LoVo (cell line): ENCODE measurements at regions not wholly inside any gene's neighbourhood (a gene's known extent, or its start where the extent isn't known, plus 50 kb on each side); places are given as distances from the start of the nearest gene placed in this dataset.

Experiments used
- DNase-seq: peaks from one replicate; pipeline ENCODE4 v3.0.0-alpha.2; 2016; ENCODE audit warnings: low spot score

DNA sequence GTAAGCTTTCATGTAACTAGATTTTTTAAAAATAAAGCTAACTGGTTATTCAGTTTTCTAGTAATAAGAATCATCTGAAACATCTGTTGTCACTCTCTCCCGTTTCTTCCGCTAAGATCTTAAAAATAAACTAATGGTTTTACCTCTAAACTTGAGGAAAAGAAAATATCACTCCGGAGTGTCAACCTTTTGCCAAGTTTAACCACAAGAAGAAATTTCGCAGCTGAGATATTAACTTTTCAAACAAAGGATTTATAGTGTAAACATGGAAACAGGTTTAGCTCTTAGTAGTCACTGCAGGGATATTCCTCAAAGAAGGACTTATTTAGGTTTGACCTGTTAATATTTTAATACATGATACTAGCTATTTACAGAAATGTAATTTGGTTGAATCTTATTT is 954.9 kb downstream of the ADGRL2 start:
- no peak for DNase-seq

DNA sequence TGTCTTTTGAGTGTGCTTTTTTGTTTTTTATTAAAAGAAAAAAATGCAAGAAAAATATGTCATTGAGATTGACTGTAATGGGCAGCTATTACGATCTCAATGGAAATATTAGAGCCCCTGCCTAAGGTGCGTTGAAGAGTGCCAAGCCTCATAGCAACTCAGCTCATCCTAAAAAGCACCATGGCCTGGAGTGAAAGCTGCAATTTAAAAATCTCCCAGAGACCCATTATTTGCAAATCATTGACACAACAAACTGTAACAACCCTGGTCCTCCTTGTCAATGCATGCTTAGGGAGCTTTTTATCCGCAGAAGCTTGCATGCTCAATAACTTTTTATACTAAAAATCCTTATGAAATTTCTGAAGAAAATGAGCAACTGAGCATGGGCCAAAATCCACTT is 954.5 kb downstream of the ADGRL2 start:
- no peak for DNase-seq

DNA sequence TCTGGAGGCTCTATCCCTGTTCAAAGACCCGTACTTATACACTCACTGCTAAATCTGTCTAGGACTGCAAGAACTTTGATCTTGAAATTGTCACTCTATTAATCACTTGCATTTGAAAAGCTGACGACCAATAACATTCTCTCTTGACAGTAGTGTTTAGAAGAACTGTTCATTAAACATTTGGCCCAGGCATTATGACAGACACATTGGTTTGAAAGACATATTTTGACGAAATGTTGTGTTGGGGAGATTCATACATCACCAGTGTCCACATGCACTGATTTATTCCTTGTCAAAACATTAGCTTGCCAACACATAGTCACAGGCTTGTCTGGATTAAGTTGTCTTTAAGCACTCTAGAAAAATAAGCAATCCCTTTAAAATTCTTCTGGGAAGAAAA is 951.3 kb downstream of the ADGRL2 start:
- no peak for DNase-seq

DNA sequence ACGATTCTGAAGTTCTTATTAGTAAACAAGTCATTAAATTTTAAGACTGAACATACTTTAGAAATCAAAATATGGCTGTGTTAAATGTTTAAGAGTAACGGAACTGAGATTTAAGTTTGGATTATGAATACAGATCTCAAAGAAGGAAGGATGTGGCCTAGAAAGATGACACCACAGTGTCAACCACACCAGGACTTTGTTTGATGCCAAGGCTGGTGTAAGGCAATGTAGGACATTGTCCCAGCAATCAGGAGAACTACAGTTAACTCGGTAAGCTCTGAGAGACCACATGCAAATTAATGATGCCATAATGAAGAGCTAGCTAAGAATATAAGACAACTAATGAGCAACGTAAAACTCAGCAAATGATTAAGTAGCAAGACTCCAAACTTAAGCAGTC is 932.9 kb downstream of the ADGRL2 start:
- DNase-seq: no peak

DNA sequence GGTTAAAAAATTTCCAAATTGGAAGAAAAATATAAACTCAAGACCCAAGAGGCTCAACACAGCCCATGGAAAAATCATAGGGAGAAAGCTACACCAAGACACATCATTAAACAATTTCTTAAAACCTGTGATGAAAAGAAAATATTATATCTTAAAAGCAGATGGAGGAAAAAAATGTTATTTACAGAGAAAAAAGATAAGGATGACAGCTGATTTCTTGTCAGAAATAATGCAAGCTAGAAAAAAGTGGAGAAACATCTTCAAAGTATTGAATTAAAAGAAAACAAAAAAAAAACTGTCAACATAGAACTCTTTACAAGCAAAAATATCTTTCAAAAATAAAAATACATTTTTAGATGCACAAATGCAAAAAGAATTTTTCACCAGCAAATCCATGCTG is 930.5 kb downstream of the ADGRL2 start:
- no peak for DNase-seq

DNA sequence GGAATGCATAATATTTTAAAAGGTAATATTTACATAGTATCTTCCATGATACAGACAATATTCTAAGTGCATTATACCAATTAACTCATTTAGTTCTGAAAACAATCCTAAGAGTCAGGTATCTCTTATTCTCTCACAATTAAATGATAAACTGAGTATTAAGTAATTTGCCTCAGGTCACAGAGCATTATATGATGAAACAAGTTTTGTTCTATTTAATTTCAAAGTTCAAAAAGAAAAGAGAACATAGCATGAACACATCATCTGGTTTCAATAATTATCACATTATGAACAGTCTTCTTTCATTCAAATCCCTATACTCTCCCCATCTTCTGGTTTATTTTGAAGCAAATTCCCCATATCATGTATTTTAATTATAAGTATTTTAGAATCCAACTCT is 927.5 kb downstream of the ADGRL2 start:
- no peak for DNase-seq

DNA sequence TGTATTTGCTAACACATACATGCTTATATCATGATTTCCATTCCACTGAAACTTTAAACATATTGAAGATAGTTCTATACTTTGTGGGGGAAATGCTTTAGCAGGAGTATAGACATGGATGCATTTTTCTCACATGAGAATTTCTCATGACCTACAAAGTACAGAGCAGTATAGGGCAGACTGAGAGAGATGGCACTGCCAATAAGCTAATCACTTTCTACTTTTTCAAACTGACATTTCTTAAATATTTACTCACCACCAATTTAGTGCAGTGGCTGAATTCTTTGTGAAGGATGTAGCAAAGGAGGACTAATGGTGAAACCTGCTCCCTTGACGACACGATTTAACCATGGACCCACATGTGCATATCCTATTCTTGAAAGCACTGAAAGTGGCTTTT is 923.5 kb downstream of the ADGRL2 start:
- no peak for DNase-seq

DNA sequence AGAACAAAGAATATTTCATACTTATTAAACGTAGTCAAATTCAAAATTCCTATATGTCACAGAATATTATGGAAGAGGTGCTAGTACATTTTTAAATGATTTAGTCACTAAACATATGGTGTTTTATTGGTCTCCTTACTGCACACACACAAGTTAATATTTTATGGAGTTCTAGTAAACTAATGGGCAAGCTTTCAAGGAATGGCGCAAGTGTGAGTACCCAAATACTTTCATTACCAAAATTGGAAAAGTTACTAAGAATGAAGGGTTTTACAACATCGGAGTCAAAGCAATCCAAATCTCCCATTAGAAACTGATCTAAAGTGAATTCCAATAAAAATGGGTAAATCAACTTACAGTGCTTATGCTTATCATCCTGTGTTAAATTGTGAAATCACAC is 921.9 kb downstream of the ADGRL2 start:
- no peak for DNase-seq

DNA sequence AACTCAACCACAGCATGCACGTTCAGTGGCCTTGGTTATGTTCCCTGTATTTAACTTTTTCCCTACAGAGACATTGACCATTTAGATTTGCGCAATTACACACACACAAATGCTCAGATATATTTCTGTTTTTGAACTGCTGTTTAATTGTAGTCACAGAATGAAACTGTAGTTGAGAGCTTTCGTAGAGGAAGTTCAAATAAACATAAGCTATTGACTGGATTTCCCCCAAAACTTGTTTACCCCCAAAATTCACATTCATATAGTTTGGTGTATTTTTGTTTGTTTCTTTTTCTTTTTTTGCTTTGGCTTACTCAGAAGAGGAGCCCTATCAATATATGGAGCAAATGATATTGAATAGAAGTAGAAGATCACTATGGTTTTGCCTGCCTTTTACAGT is 921.0 kb downstream of the ADGRL2 start:
- no peak for DNase-seq

DNA sequence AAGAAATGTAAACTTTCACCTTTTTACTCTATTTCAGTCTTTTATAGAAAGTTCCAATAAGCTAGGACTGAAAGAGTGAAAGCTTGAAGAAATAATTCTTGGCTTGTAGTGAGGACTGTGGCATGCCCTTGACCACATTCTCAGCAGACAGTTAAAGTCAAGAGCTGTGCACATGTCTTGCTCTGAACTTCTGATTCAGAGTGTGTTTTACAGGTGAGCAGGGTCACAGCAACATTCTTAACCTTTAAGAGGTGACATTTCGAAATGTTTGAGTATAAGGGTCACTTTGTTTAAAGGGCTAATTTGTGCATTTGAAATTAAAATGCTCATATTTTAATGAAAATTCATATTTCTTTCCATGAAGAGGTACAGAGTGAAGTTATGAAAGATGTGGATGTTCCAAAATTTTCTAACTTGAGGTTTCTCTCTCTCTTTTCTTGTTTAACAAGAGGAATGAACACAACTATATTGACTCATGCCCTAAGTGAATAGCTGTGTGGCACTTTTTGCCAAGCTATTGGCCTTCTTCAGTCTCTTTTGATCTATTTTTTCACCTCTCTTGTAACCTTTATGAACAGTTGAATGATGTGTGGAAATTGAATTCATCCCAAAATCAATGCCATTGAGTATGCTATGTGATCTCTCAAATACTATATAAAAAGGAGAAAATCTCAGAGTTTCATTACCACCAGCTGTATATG is 918.1 kb downstream of the ADGRL2 start:
- DNase-seq: no peak

DNA sequence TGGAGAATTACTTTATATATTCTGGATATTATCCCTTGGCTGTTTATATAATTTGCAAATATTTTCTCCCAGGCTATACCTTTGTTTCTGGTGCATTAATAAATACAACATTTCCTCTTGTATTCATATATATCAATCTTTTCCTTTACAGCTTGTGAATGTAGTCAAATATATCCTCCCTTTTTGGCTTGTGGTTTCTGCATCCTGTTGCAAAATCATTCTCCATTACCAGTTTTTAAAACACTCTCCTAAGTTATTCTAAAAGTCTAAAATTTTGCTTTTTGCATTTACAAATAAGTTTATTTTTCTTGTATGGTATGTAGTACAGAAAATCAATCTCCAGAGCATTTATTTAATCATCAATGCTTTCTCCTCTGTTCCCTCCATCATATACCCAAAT is 909.4 kb downstream of the ADGRL2 start:
- DNase-seq: no peak

DNA sequence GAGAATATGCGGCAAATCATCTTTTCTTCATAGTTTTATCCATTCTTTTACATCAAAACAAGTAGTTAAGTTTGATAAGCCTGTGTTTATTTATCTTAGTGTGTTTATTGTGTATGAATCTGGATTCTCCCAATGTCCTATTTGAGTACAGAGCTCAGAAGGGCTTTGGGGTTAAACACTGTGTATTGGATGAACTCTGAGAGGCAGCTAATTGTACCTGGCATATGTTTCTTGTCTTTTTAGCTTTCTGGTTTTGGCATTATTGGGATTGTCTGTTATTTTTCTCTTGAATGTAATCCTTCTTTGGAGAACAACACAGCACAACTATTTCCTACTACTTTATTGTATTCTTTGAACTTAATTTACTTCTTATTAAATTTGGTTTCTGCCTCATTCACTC is 906.9 kb downstream of the ADGRL2 start:
- no peak for DNase-seq

DNA sequence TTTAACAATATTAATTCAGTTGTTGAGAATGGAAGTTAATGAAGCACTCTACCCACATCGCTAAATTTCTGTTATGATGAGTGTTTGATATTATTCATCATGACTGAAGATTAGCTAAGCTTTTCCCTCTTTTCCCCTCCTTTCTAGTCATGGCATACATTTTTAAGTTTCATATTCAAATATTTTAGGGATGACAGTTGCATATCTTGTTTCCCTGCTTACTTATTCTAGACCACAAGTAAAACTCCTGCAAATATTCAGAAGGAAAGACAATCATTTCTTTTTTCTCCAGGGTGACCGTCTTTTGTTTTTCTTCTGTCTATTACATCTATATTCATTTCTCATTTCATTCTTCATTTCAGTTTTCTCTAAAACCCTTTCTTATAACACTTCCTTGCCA is 906.0 kb downstream of the ADGRL2 start:
- DNase-seq: no peak

DNA sequence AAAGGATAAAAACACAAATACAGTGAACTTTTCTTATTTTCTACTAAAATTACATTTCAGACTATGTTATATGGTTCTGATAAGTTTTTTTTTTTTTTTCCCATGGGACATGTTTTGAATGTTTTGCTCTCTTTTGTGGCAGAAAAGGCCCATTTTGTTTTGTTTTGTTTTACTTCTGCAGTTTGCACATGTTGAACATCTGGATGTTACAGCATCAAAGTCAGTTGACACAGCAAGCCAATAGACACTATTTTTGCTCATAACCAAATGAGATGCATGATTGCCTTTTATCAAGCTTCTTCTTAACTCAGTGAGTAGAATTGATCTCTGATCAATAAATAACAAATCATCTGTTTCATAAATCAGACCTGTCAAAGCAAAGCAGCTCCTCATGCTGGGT is 904.2 kb downstream of the ADGRL2 start:
- no peak for DNase-seq

DNA sequence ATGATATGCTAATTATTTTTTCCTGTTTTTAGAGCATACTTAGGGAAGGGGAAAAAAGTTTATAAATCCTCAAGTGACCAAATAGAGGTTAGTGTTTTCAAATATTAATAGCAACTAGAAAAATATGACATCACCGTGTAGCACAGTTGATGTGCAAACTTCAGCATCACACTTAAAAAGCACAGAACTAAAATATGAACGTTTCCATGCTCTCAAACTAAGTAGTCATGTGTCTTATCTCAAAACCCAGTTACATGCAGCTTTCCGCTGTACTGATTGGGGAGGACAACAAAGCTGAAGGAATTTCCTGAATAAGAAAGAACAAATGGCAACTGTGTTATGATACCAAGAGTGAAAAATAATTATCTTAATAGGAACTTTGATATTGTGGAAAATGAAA is 903.7 kb downstream of the ADGRL2 start:
- no peak for DNase-seq

DNA sequence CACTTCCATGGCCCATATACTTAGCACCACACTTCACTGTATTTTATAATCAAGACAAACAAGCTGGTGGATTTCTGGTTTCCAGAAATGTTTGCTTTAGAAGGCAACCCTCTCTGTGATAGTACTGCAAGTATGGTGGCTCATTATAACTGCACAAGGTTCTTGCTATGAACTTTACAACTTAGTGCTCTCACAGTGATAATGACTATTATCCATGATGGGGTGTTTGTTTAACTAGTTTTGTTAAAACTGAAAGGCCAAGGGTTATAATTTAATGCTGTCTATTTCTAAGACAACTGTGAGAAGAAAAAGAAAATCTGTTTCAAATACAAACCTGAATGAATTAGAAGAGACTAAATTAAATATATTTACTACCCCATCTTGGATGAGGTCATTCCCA is 903.2 kb downstream of the ADGRL2 start:
- DNase-seq: no peak

DNA sequence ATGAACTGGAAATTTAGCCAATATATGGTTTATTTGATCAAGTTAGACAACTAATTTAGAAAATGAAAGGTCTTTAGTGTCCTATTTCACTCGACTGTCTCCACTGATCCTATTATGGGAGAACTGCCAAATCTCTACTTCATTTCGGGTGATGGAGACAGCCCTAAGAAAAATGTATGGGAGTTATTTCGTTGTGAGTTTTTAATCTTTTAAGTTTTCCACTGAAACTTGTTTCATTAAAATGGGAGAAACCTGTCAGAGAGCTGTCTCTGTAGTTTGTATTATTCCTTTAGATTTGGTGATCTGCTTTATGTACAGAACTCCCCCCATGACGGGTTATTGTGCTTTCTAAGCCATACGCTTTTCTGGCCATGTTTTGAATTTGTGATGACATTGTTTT is 899.7 kb downstream of the ADGRL2 start:
- no peak for DNase-seq

DNA sequence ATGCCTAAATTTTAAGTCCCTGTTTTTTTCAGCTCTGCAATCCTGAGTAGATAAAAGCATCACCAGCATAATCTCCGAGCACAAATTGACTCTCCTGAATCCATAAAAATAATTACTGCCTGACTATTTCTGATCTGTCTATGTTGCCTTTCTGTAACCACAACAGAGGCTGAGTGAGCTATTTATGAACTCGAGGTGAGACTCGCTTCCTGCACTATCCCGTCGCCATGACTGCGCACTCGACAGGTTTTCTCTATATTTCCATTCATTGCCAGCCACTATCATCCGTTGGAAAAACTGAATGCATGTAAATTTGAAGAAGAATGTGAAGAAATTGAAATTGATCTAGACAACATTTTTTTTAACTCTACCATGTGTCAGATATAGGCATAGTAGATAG is 897.2 kb downstream of the ADGRL2 start:
- DNase-seq: no peak

DNA sequence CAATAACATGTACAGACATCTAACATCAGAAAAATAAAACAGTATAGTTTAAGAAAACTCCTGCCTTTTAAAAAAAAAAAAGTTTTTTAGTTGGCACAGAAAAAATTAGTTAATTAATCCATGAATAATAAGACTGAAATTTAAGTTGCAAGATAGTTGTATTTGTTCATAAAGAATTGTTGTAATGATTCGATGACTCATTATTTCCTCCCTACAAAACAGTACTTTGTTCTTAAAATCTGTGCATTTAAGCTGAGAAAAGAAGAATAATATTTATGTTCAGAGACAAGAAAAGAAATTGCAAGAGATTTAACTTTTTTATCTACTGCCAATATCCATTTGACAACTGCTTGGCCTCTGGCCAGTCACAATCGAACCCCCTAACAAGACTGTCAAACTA is 894.7 kb downstream of the ADGRL2 start:
- no peak for DNase-seq

DNA sequence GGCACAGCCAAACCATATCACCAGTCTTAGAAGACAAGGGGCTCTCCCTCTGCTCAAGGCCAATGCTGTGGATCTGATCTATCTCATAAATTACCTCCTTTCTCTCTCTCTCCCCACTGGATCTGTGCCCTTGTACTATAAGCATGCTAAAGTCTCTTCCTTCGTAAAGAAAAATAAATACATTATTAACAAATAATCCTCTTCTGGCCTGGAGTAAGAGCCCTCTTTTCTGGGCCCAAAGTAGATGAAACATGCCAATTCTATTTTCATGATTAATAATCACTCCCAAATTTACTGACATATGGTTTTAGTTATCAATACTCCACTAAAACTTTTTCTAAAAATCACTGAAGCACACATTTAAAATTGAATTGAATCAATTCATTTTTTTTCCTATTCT is 889.7 kb downstream of the ADGRL2 start:
- no peak for DNase-seq

DNA sequence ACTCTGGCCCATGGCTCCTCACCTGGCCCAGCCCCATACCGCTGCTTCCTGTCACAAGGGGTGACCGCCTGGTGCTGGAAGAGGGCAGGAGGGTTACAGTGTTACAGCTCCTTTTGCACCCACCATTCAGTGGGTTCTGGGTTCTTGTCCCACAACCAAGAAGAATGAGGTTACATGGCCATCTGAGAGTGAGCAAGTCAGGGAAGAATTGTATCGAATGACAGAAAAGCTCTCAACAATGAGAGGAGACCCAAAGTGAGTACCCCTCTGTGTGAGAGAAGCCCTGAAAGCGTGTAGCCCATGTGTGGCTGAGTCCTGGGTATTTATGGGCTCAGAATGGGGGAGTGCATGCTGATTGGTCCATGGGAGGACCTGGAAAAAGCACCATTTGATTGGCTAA is 888.5 kb downstream of the ADGRL2 start:
- no peak for DNase-seq

DNA sequence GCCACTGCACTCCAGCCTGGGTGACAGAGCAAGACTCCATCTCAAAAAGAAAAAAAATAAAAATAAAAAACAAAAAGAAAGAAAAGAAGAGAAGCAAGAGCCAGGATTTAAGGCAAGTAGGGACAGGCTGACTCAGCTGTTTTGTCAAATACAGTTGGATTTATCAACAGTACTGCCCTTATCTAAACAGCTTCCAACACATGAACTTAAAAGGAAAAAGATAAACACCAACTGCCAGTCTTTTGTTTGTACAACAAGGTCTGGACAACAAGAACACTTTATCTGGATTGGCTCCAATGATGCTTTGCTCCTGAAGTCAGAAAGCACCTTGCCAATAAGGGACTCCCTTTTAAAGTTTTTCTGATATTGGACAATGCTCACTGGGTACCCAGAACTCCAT is 886.0 kb downstream of the ADGRL2 start:
- DNase-seq: no peak

DNA sequence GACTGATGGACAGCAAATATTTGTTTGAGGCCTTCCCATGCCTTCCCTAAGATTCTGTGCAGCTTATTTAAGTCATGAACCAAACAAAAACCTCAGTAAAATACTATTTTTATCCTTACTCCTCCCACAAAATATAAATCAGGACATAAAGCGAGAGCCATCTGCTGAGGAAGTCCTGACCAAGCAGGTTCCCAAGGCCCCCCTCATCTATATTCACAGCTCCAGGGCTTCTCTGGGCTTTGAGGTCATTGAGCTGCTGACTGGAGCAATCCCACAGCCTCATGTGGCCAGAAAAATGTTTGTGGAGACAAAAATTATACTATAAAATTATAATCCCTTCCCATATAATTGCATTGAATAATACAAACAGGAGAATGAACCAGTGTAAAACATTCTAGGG is 846.2 kb downstream of the ADGRL2 start:
- DNase-seq: no peak

DNA sequence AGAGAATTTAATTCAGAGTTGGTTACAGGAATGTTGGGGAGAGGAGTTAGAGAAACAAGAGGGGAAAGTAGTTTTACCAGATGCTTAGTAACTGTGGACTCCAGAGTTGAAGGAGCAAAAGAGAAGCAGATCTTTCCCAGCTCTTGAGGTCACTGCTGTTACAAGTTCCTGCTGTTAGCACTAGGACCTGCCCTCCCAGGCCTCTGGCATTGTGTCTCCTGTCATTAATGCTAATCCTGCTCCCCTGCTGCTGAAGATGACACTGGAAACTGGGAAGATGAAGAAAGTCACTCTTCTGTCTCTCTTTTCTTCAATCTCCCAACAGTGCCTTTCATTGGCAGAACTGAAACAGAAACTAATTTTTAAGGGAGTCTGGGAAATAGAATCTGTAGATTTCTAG is 845.6 kb downstream of the ADGRL2 start:
- no peak for DNase-seq
